Liver (tissue), 8 donors: ENCODE measurements at regions not wholly inside any gene's neighbourhood (a gene's known extent, or its start where the extent isn't known, plus 50 kb on each side); places are given as distances from the start of the nearest gene placed in this dataset.

Experiments used
- DNase-seq: peaks from one replicate; pipeline ENCODE4 v3.0.0-alpha.2; 2017; ENCODE audit warnings: low spot score
- H3K27ac ChIP-seq, 2 donors: one replicate each; pipeline ENCODE4 v1.7.0; 2013; ENCODE audit warnings: inconsistent platforms in 2 of 2, low read length in 2 of 2, control low read depth in 1 of 2, low read depth in 1 of 2, mild to moderate bottlenecking in 1 of 2
- H3K27me3 ChIP-seq, 4 donors: one replicate each; pipeline versions ENCODE4 v1.6.1 to v1.7.0; 2013; ENCODE audit warnings: low read length in 3 of 4, inconsistent platforms in 1 of 4, mild to moderate bottlenecking in 1 of 4, moderate library complexity in 1 of 4; ENCODE audit not compliant: control insufficient read depth in 4 of 4, insufficient read depth in 4 of 4
- H3K36me3 ChIP-seq, 4 donors: one replicate each; pipeline versions ENCODE4 v1.6.1 to v1.7.0; 2013; ENCODE audit warnings: low read length in 3 of 4, mild to moderate bottlenecking in 3 of 4, low read depth in 1 of 4, moderate library complexity in 1 of 4; ENCODE audit not compliant: control insufficient read depth in 4 of 4, insufficient read depth in 3 of 4
- H3K4me1 ChIP-seq, 4 donors: one replicate each; pipeline versions ENCODE4 v1.6.1 to v1.7.0; 2013; ENCODE audit warnings: low read length in 3 of 4, mild to moderate bottlenecking in 3 of 4, moderate library complexity in 1 of 4; ENCODE audit not compliant: control insufficient read depth in 4 of 4, insufficient read depth in 4 of 4
- H3K4me3 ChIP-seq, 3 donors: one replicate each; pipeline versions ENCODE4 v1.6.1 to v1.7.0; 2013; ENCODE audit warnings: low read length in 3 of 3, control low read depth in 1 of 3, low read depth in 1 of 3, mild to moderate bottlenecking in 1 of 3
- H3K9ac ChIP-seq, 2 donors: one replicate each; pipeline ENCODE4 v1.7.0; 2013; ENCODE audit warnings: low read length in 2 of 2, mild to moderate bottlenecking in 2 of 2, moderate library complexity in 2 of 2, control low read depth in 1 of 2, low read depth in 1 of 2
- H3K9me3 ChIP-seq, 4 donors: one replicate each; pipeline versions ENCODE4 v1.6.1 to v1.7.0; 2013; ENCODE audit warnings: low read length in 3 of 4; ENCODE audit not compliant: control insufficient read depth in 4 of 4
- EGR1 ChIP-seq, 2 donors: IDR thresholded peaks; 2 replicates each; pipeline ENCODE4 v1.6.1; 2016 to 2018; ENCODE audit warnings: antibody characterized with exemption in 2 of 2, low read depth in 2 of 2
- FOXA1 ChIP-seq: IDR thresholded peaks from 2 replicates; pipeline ENCODE4 v1.6.1; 2016; ENCODE audit warnings: antibody characterized with exemption
- FOXA2 ChIP-seq: IDR thresholded peaks from 2 replicates; pipeline ENCODE4 v1.6.1; 2016; ENCODE audit warnings: antibody characterized with exemption
- GABPA ChIP-seq, 2 donors: IDR thresholded peaks in 1 of 2; conservative IDR thresholded peaks in 1 of 2; 2 replicates each; pipeline ENCODE4 v1.6.1; 2016; ENCODE audit warnings: antibody characterized with exemption in 2 of 2, mild to moderate bottlenecking in 1 of 2, moderate library complexity in 1 of 2
- HNF4A ChIP-seq, 2 donors: conservative IDR thresholded peaks; 2 replicates each; pipeline ENCODE4 v1.6.1; 2016; ENCODE audit warnings: antibody characterized with exemption in 2 of 2, mild to moderate bottlenecking in 2 of 2
- HNF4G ChIP-seq: IDR thresholded peaks from 2 replicates; pipeline ENCODE4 v1.6.1; 2016; ENCODE audit warnings: antibody characterized with exemption
- JUND ChIP-seq, 2 donors: IDR thresholded peaks; 2 replicates each; pipeline ENCODE4 v1.6.1; 2016; ENCODE audit warnings: antibody characterized with exemption in 2 of 2
- NR2F2 ChIP-seq: IDR thresholded peaks from 2 replicates; pipeline ENCODE4 v1.6.1; 2016; ENCODE audit warnings: antibody characterized with exemption
- RAD21 ChIP-seq, 2 donors: IDR thresholded peaks; 2 replicates each; pipeline ENCODE4 v1.6.1; 2016; ENCODE audit warnings: antibody characterized with exemption in 2 of 2, mild to moderate bottlenecking in 2 of 2
- RXRA ChIP-seq, 2 donors: IDR thresholded peaks; 2 replicates each; pipeline ENCODE4 v1.6.1; 2017 to 2018; ENCODE audit warnings: antibody characterized with exemption in 2 of 2, mild to moderate bottlenecking in 1 of 2
- SP1 ChIP-seq: IDR thresholded peaks from 2 replicates; pipeline ENCODE4 v1.6.1; 2018; ENCODE audit warnings: antibody characterized with exemption, mild to moderate bottlenecking
- TAF1 ChIP-seq: conservative IDR thresholded peaks from 2 replicates; pipeline ENCODE4 v1.6.1; 2016; ENCODE audit warnings: antibody characterized with exemption, mild to moderate bottlenecking
- YY1 ChIP-seq: IDR thresholded peaks from 2 replicates; pipeline ENCODE4 v1.6.1; 2016; ENCODE audit warnings: antibody characterized with exemption, mild to moderate bottlenecking
- WGBS: extraction: QIAGEN DNeasy Blood & Tissue Kit; methylation state at CpG from one replicate; pipeline ENCODE4 v1.1.7; 2013; 5-methylcytosine and 5-hydroxymethylcytosine counted together
- TF ChIP-seq, protein P1 (sequence below): fragments of 150-350 bp; IDR thresholded peaks from 2 replicates; pipeline ENCODE4 v1.5.1; 2017; ENCODE audit warnings: improper control_type of control experiment, low read depth, low read length; ENCODE audit not compliant: missing input control
- TF ChIP-seq, protein P2 (sequence below): IDR thresholded peaks from 2 replicates; pipeline ENCODE4 v1.6.1; 2016; ENCODE audit warnings: antibody characterized with exemption
- TF ChIP-seq, protein P3 (sequence below): IDR thresholded peaks from 2 replicates; pipeline ENCODE4 v1.6.1; 2016; ENCODE audit warnings: antibody characterized with exemption
- TF ChIP-seq, protein P4 (sequence below): IDR thresholded peaks from 2 replicates; pipeline ENCODE4 v1.6.1; 2016; ENCODE audit warnings: antibody characterized with exemption
- donor health status: healthy.
- donor health status: healthy.
- donor health status: healthy.
- donor health status: healthy.
- donor health status: healthy.

DNA sequence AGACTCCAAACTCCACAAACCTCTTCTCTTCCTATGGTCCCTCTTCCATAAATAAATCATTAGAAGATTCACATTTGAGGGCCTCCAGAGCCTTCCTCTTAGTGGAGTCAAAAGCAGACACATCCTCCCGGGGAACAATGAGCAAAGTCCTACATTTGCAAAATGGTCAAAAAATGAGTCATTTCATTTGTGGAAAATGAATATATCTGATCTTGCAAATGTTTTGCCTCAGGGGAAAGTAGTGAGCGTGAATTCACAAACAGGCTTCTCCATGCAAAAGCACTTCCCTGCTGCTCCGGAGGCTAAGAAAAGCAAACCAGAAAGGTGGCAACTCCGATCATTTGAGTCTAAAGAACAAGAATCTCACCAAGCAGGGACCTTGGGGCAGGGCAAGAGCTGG is 86.7 kb upstream of the IQSEC1 start:
- TF ChIP-seq RAD21 (IDR thresholded peaks at IDR 0.05) (no peak), HNF4G (no peak), TAF1 (no peak), JUND (IDR thresholded peaks at IDR 0.05) (no peak), HNF4A (conservative IDR thresholded peaks at IDR 0.05) (no peak), RXRA (IDR thresholded peaks at IDR 0.05) (no peak), EGR1 (IDR thresholded peaks at IDR 0.05; ENCODE audit: low read depth in 2 of 2) (no peak), FOXA1 (no peak), YY1 (no peak), FOXA2 (no peak), NR2F2 (no peak), GABPA (IDR thresholded peaks at IDR 0.05 in 1 of 2, conservative IDR thresholded peaks at IDR 0.05 in 1 of 2) (no peak)
- TF ChIP-seq, protein P1, sequence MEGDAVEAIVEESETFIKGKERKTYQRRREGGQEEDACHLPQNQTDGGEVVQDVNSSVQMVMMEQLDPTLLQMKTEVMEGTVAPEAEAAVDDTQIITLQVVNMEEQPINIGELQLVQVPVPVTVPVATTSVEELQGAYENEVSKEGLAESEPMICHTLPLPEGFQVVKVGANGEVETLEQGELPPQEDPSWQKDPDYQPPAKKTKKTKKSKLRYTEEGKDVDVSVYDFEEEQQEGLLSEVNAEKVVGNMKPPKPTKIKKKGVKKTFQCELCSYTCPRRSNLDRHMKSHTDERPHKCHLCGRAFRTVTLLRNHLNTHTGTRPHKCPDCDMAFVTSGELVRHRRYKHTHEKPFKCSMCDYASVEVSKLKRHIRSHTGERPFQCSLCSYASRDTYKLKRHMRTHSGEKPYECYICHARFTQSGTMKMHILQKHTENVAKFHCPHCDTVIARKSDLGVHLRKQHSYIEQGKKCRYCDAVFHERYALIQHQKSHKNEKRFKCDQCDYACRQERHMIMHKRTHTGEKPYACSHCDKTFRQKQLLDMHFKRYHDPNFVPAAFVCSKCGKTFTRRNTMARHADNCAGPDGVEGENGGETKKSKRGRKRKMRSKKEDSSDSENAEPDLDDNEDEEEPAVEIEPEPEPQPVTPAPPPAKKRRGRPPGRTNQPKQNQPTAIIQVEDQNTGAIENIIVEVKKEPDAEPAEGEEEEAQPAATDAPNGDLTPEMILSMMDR: no peak
- TF ChIP-seq, protein P2, sequence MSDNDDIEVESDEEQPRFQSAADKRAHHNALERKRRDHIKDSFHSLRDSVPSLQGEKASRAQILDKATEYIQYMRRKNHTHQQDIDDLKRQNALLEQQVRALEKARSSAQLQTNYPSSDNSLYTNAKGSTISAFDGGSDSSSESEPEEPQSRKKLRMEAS: no peak
- H3K27me3 ChIP-seq: no peaks in the 10 kb centered on the region
- no peak overlapping the region for H3K27ac ChIP-seq
- 90% methylated on average over 4 of the region's 4 CpGs for WGBS
- H3K9ac ChIP-seq: no peak overlapping the region
- peaks cover 0 to 11% (median 2%) of the 10 kb centered on the region in 4 donors for H3K9me3 ChIP-seq
- H3K4me1 ChIP-seq: no peaks in the 10 kb centered on the region
- no peak for DNase-seq
- no peak overlapping the region for H3K4me3 ChIP-seq
- no peaks in the 10 kb centered on the region for H3K36me3 ChIP-seq

DNA sequence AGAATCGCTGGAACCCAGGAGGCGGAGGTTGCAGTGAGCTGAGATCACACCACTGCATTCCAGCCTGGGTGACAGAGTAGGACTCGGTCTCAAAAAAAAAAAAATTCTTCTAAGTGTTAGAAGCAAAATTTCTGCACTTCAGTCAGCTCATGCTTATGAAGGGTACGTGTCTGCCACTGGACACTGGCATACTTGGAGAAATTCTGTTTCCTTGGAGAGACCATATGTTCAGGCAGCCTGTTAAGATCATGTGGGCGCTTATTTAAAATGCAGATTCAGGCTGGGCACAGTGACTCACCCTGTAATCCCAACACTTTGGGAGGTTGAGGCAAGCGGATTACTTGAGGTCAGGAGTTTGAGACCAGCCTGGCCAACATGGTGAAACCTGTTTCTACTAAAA is 85.6 kb upstream of the IQSEC1 start:
- H3K27me3 ChIP-seq: no peaks in the 10 kb centered on the region
- no peaks in the 10 kb centered on the region for H3K36me3 ChIP-seq
- H3K9ac ChIP-seq: no peak overlapping the region
- DNase-seq: no peak
- H3K27ac ChIP-seq: no peak overlapping the region
- no peaks in the 10 kb centered on the region for H3K4me1 ChIP-seq
- peaks cover 0 to 11% (median 2%) of the 10 kb centered on the region in 4 donors for H3K9me3 ChIP-seq
- TF ChIP-seq HNF4G (no peak), SP1 (no peak), FOXA1 (no peak), HNF4A (conservative IDR thresholded peaks at IDR 0.05) (no peak), NR2F2 (no peak), GABPA (IDR thresholded peaks at IDR 0.05 in 1 of 2, conservative IDR thresholded peaks at IDR 0.05 in 1 of 2) (no peak), RXRA (IDR thresholded peaks at IDR 0.05) (no peak), FOXA2 (no peak), TAF1 (no peak)
- TF ChIP-seq, protein P3, sequence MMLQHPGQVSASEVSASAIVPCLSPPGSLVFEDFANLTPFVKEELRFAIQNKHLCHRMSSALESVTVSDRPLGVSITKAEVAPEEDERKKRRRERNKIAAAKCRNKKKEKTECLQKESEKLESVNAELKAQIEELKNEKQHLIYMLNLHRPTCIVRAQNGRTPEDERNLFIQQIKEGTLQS: no peak
- TF ChIP-seq, protein P4, sequence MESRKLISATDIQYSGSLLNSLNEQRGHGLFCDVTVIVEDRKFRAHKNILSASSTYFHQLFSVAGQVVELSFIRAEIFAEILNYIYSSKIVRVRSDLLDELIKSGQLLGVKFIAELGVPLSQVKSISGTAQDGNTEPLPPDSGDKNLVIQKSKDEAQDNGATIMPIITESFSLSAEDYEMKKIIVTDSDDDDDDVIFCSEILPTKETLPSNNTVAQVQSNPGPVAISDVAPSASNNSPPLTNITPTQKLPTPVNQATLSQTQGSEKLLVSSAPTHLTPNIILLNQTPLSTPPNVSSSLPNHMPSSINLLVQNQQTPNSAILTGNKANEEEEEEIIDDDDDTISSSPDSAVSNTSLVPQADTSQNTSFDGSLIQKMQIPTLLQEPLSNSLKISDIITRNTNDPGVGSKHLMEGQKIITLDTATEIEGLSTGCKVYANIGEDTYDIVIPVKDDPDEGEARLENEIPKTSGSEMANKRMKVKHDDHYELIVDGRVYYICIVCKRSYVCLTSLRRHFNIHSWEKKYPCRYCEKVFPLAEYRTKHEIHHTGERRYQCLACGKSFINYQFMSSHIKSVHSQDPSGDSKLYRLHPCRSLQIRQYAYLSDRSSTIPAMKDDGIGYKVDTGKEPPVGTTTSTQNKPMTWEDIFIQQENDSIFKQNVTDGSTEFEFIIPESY: no peak
- TF ChIP-seq, protein P1: no peak
- TF ChIP-seq, protein P2: no peak
- no peak overlapping the region for H3K4me3 ChIP-seq
- WGBS: 94% methylated on average over 6 of the region's 6 CpGs
